ENCODE measurements at regions not wholly inside any gene's neighbourhood (a gene's known extent, or its start where the extent isn't known, plus 50 kb on each side); places are given as distances from the start of the nearest gene placed in this dataset.

GRCh38 chr5:107023732-107024131 is 647.0 kb downstream of the EFNA5 start:
- no peaks in the 10 kb centered on the region for H3K4me1 ChIP-seq (ENCODE audit: control insufficient read depth in 4 of 4, insufficient read depth in 4 of 4, low read length in 3 of 4)
- peaks cover 0 to 4% (median 0%) of the 10 kb centered on the region in 4 donors for H3K27me3 ChIP-seq (ENCODE audit: control insufficient read depth in 4 of 4, insufficient read depth in 4 of 4, low read length in 3 of 4)
- no peak overlapping the region for H3K9ac ChIP-seq (ENCODE audit: low read depth in 1 of 2, low read length in 2 of 2)
- H3K4me3 ChIP-seq (ENCODE audit: low read depth in 1 of 3, low read length in 3 of 3): no peak overlapping the region
- TF ChIP-seq CTCF (IDR thresholded peaks at IDR 0.05; ENCODE audit: low read depth, low read length, missing input control) (no peak), ZBTB33 (IDR thresholded peaks at IDR 0.05) (no peak), FOXA2 (IDR thresholded peaks at IDR 0.05) (no peak), SP1 (IDR thresholded peaks at IDR 0.05) (no peak), NR2F2 (IDR thresholded peaks at IDR 0.05) (no peak), HNF4G (IDR thresholded peaks at IDR 0.05) (no peak), GABPA (IDR thresholded peaks at IDR 0.05 in 1 of 2, conservative IDR thresholded peaks at IDR 0.05 in 1 of 2) (no peak), RXRA (IDR thresholded peaks at IDR 0.05) (no peak), FOXA1 (IDR thresholded peaks at IDR 0.05) (no peak), HNF4A (conservative IDR thresholded peaks at IDR 0.05) (no peak), TAF1 (conservative IDR thresholded peaks at IDR 0.05) (no peak), RAD21 (IDR thresholded peaks at IDR 0.05) (no peak), MAX (IDR thresholded peaks at IDR 0.05) (no peak)
- H3K27ac ChIP-seq (ENCODE audit: low read depth in 1 of 2, low read length in 2 of 2): no peak overlapping the region
- no peaks in the 10 kb centered on the region for H3K9me3 ChIP-seq (ENCODE audit: control insufficient read depth in 4 of 4, low read length in 3 of 4)
- no peak for DNase-seq (ENCODE audit: low spot score)
- H3K36me3 ChIP-seq (ENCODE audit: control insufficient read depth in 4 of 4, insufficient read depth in 3 of 4, low read depth in 1 of 4, low read length in 3 of 4): no peaks in the 10 kb centered on the region

- TF ChIP-seq CTCF (IDR thresholded peaks at IDR 0.05; ENCODE audit: low read depth, low read length, missing input control) (no peak), YY1 (IDR thresholded peaks at IDR 0.05) (no peak), HNF4G (IDR thresholded peaks at IDR 0.05) (no peak), FOXA2 (IDR thresholded peaks at IDR 0.05) (no peak), GABPA (IDR thresholded peaks at IDR 0.05 in 1 of 2, conservative IDR thresholded peaks at IDR 0.05 in 1 of 2) (no peak), MAX (IDR thresholded peaks at IDR 0.05) (no peak), REST (IDR thresholded peaks at IDR 0.05) (no peak), JUND (IDR thresholded peaks at IDR 0.05) (no peak), ATF3 (IDR thresholded peaks at IDR 0.05) (no peak), RXRA (IDR thresholded peaks at IDR 0.05) (no peak), FOXA1 (IDR thresholded peaks at IDR 0.05) (no peak), SP1 (IDR thresholded peaks at IDR 0.05) (no peak), NR2F2 (IDR thresholded peaks at IDR 0.05) (no peak)
- DNase-seq (ENCODE audit: low spot score): no peak
- H3K9ac ChIP-seq (ENCODE audit: low read depth in 1 of 2, low read length in 2 of 2): no peak overlapping the region
- H3K4me1 ChIP-seq (ENCODE audit: control insufficient read depth in 4 of 4, insufficient read depth in 4 of 4, low read length in 3 of 4): no peaks in the 10 kb centered on the region
- H3K27me3 ChIP-seq (ENCODE audit: control insufficient read depth in 4 of 4, insufficient read depth in 4 of 4, low read length in 3 of 4): peaks cover 0 to 4% (median 0%) of the 10 kb centered on the region in 4 donors
- WGBS: 92% methylated on average over 2 of the region's 2 CpGs
- no peak overlapping the region for H3K27ac ChIP-seq (ENCODE audit: low read depth in 1 of 2, low read length in 2 of 2)
- no peaks in the 10 kb centered on the region for H3K9me3 ChIP-seq (ENCODE audit: control insufficient read depth in 4 of 4, low read length in 3 of 4)
- no peak overlapping the region for H3K4me3 ChIP-seq (ENCODE audit: low read depth in 1 of 3, low read length in 3 of 3)
- H3K36me3 ChIP-seq (ENCODE audit: control insufficient read depth in 4 of 4, insufficient read depth in 3 of 4, low read depth in 1 of 4, low read length in 3 of 4): no peaks in the 10 kb centered on the region
Measured at GRCh38 chr5:107021575-107021974, 649.2 kb downstream of the EFNA5 start.

Measured in liver (tissue), 8 donors.